NCI-H2107 (cell line): ENCODE measurements at regions not wholly inside any gene's neighbourhood (a gene's known extent, or its start where the extent isn't known, plus 50 kb on each side); places are given as distances from the start of the nearest gene placed in this dataset.

Source experiments
- DNase-seq: peaks from one replicate; lab custom pipeline; 2025; lab: John Stamatoyannopoulos, UW

GRCh38 chr3:104846270-104846669, 520.4 kb upstream of the ALCAM start:
- no peak for DNase-seq

- DNase-seq = no peak
Measured at GRCh38 chr3:104849070-104849469, 517.6 kb upstream of the ALCAM start.

GRCh38 chr3:104854468-104854867, 512.2 kb upstream of the ALCAM start:
- no peak for DNase-seq

GRCh38 chr3:104855702-104856101, 511.0 kb upstream of the ALCAM start:
- no peak for DNase-seq

- no peak for DNase-seq
Measured at GRCh38 chr3:104856741-104857140, 510.0 kb upstream of the ALCAM start.

GRCh38 chr3:104868291-104868690, 498.4 kb upstream of the ALCAM start:
- DNase-seq = no peak

GRCh38 chr3:104870276-104870675, 496.4 kb upstream of the ALCAM start:
- DNase-seq = no peak

- no peak for DNase-seq
Measured at GRCh38 chr3:104873331-104873730, 493.4 kb upstream of the ALCAM start.

GRCh38 chr3:104878395-104878794, 488.3 kb upstream of the ALCAM start:
- no peak for DNase-seq

- no peak for DNase-seq
Measured at GRCh38 chr3:104879919-104880318, 486.8 kb upstream of the ALCAM start.

- DNase-seq = no peak
Measured at GRCh38 chr3:104885214-104885814, 481.4 kb upstream of the ALCAM start.

GRCh38 chr3:104886220-104886995, 480.3 kb upstream of the ALCAM start:
- no peak for DNase-seq

- no peak for DNase-seq
Measured at GRCh38 chr3:104887069-104887468, 479.6 kb upstream of the ALCAM start.

GRCh38 chr3:104887619-104888018, 479.1 kb upstream of the ALCAM start:
- DNase-seq = no peak

GRCh38 chr3:104892044-104892443, 474.7 kb upstream of the ALCAM start:
- DNase-seq = no peak

GRCh38 chr3:104896624-104897023, 470.1 kb upstream of the ALCAM start:
- DNase-seq = no peak

GRCh38 chr3:104901396-104901795, 465.3 kb upstream of the ALCAM start:
- no peak for DNase-seq

- DNase-seq = no peak
Measured at GRCh38 chr3:104903064-104903463, 463.6 kb upstream of the ALCAM start.

- no peak for DNase-seq
Measured at GRCh38 chr3:104906001-104906639, 460.6 kb upstream of the ALCAM start.

GRCh38 chr3:104907507-104907906, 459.2 kb upstream of the ALCAM start:
- DNase-seq = no peak

- no peak for DNase-seq
Measured at GRCh38 chr3:104908761-104909160, 457.9 kb upstream of the ALCAM start.

GRCh38 chr3:104909198-104909597, 457.5 kb upstream of the ALCAM start:
- no peak for DNase-seq

- no peak for DNase-seq
Measured at GRCh38 chr3:104909721-104910120, 457.0 kb upstream of the ALCAM start.
